Brain microvascular endothelial cell (primary cell): ENCODE measurements at regions not wholly inside any gene's neighbourhood (a gene's known extent, or its start where the extent isn't known, plus 50 kb on each side); places are given as distances from the start of the nearest gene placed in this dataset.

Experiments
- DNase-seq: peaks from one replicate; pipeline ENCODE4 v3.0.0-alpha.2; 2020
- H3K27ac ChIP-seq: fragments of 250-450 bp; sonication (Bioruptor Pico); 2 replicates; pipeline ENCODE4 v1.5.1; 2020; ENCODE audit warnings: mild to moderate bottlenecking, moderate library complexity
- H3K27me3 ChIP-seq: fragments of 250-450 bp; sonication (Bioruptor Pico); replicated peaks from 2 replicates; pipeline ENCODE4 v1.5.1; 2020; ENCODE audit warnings: mild to moderate bottlenecking
- H3K36me3 ChIP-seq: fragments of 250-450 bp; sonication (Bioruptor Pico); replicated peaks from 2 replicates; pipeline ENCODE4 v1.5.1; 2020; ENCODE audit warnings: mild to moderate bottlenecking
- H3K4me3 ChIP-seq: 2 replicates; pipeline ENCODE4 v1.5.1; 2011; ENCODE audit warnings: low read depth, mild to moderate bottlenecking, control low read depth, low read length, moderate library complexity
- CTCF ChIP-seq: IDR thresholded peaks from 2 replicates; pipeline ENCODE4 v1.5.1; 2011; ENCODE audit warnings: low read depth, mild to moderate bottlenecking, moderate library complexity, low read length, control low read depth, inconsistent platforms; ENCODE audit errors: missing control alignments
- in situ Hi-C: cut with HindIII; loops from 2 replicates; pipeline ENCODE4 v1.10.0; 2017; ENCODE audit warnings: low sequenced_read_pairs, low pct_ligation_motif_present

- H3K27me3 ChIP-seq, result no peaks in the 10 kb centered on the region
- no peak for DNase-seq
- TF ChIP-seq CTCF, result no peak
- H3K4me3 ChIP-seq, result no peak overlapping the region
- in situ Hi-C loops, result no loop called here
- no peaks in the 10 kb centered on the region for H3K36me3 ChIP-seq
- H3K27ac ChIP-seq, result no peak overlapping the region
These were observed 93.5 kb upstream of the GALNTL6 start for GRCh38 chr4:171719691-171720090.

- no peak for TF ChIP-seq CTCF
- Histone ChIP-seq H3K36me3 (no peaks in the 10 kb centered on the region), H3K4me3 (no peak overlapping the region), H3K27me3 (no peaks in the 10 kb centered on the region), H3K27ac (no peak overlapping the region)
- no peak for DNase-seq
- in situ Hi-C loops, result no loop called here
These were observed 94.5 kb upstream of the GALNTL6 start for GRCh38 chr4:171718665-171719064.

GRCh38 chr4:171718069-171718468 is 95.1 kb upstream of the GALNTL6 start:
- no peak for TF ChIP-seq CTCF
- no peak overlapping the region for H3K4me3 ChIP-seq
- no peaks in the 10 kb centered on the region for H3K27me3 ChIP-seq
- H3K36me3 ChIP-seq, result no peaks in the 10 kb centered on the region
- DNase-seq, result no peak
- H3K27ac ChIP-seq, result no peak overlapping the region
- in situ Hi-C loops, result no loop called here

GRCh38 chr4:171717231-171717741 is 95.9 kb upstream of the GALNTL6 start:
- DNase-seq, result no peak

GRCh38 chr4:171715973-171716372 is 97.2 kb upstream of the GALNTL6 start:
- H3K36me3 ChIP-seq, result no peaks in the 10 kb centered on the region
- in situ Hi-C loops, result no loop called here
- DNase-seq, result no peak
- TF ChIP-seq CTCF, result no peak
- H3K4me3 ChIP-seq, result no peak overlapping the region
- H3K27me3 ChIP-seq, result no peaks in the 10 kb centered on the region
- H3K27ac ChIP-seq, result no peak overlapping the region

More at GRCh38 chr4:171717231-171717741, 95.9 kb upstream of the GALNTL6 start:
- Histone ChIP-seq H3K27me3 (no peaks in the 10 kb centered on the region), H3K4me3 (no peak overlapping the region), H3K27ac (no peak overlapping the region), H3K36me3 (no peaks in the 10 kb centered on the region)
- no peak for TF ChIP-seq CTCF
- in situ Hi-C loops, result no loop called here

- Histone ChIP-seq H3K4me3 (no peak overlapping the region), H3K36me3 (no peaks in the 10 kb centered on the region), H3K27me3 (no peaks in the 10 kb centered on the region), H3K27ac (no peak overlapping the region)
- TF ChIP-seq CTCF, result no peak
- DNase-seq, result no peak
- in situ Hi-C loops, result no loop called here
These were observed 98.3 kb upstream of the GALNTL6 start for GRCh38 chr4:171714791-171715454.
